GM12878 (cell line): ENCODE measurements at regions not wholly inside any gene's neighbourhood (a gene's known extent, or its start where the extent isn't known, plus 50 kb on each side); places are given as distances from the start of the nearest gene placed in this dataset.

ENCODE experiments used
- ATAC-seq: fragments of 200-7000 bp; cut with Tn5 transposase; 3 replicates; pipeline ENCODE4 v1.9.1; 2020; ENCODE audit warnings: mild to moderate bottlenecking, moderate library complexity
- BruUV-seq: library from RNA; stranded (reverse); fragments of 400-500 nt; replicated peaks from 2 replicates; lab custom pipeline; 2021; lab: Mats Ljungman, UMichigan
- CTCF ChIA-PET: fragments of 300-600 bp; sonication (Branson Sonifier 250); formaldehyde crosslinking; extraction: SDS; loops from one replicate; lab custom pipeline; 2021; ENCODE audit warnings: inconsistent platforms; lab: Yijun Ruan, JAX
- POLR2A ChIA-PET: fragments of 350-600 bp; formaldehyde crosslinking; extraction: SDS; loops from one replicate; lab custom pipeline; 2021; ENCODE audit warnings: inconsistent platforms; lab: Charles Lee
- RAD21 ChIA-PET: fragments of 300-600 bp; sonication (Branson Sonifier 250); formaldehyde crosslinking; loops from one replicate; lab custom pipeline; 2023; ENCODE audit warnings: antibody characterized with exemption; ENCODE audit not compliant: unreplicated experiment; lab: Charles Lee
- SMC1A ChIA-PET: fragments of 300-600 bp; sonication (Branson Sonifier 250); formaldehyde crosslinking; loops from one replicate; lab custom pipeline; 2023; ENCODE audit not compliant: unreplicated experiment, uncharacterized antibody; lab: Charles Lee
- DNase-seq: peaks from one replicate; pipeline ENCODE4 v3.0.0-alpha.2; 2011; ENCODE audit warnings: low read depth, low spot score
- FAIRE-seq: peaks from 3 replicates; lab custom pipeline; 2011; peaks lifted over from hg19 to GRCh38; lab: Jason Lieb, UNC
- H2AFZ ChIP-seq: 2 replicates; pipeline ENCODE4 v1.6.0; 2011; ENCODE audit warnings: low read depth, low read length, control low read depth; ENCODE audit not compliant: control insufficient read depth
- H3K27ac ChIP-seq: 2 replicates; pipeline ENCODE4 v1.5.1; 2011; ENCODE audit warnings: control low read depth; ENCODE audit not compliant: control insufficient read depth, insufficient read depth
- H3K27me3 ChIP-seq, 2 experiments: replicated peaks in 1 of 2; 2 replicates each; pipeline versions ENCODE4 v1.6.0 to v1.6.1; 2011; ENCODE audit warnings: low read length in 1 of 2; ENCODE audit not compliant: control insufficient read depth in 2 of 2, insufficient read depth in 2 of 2
- H3K36me3 ChIP-seq, 2 experiments: 2 replicates each; pipeline ENCODE4 v1.5.1; 2011; ENCODE audit warnings: low read length in 1 of 2; ENCODE audit not compliant: control insufficient read depth in 2 of 2, insufficient read depth in 2 of 2
- H3K4me1 ChIP-seq: 2 replicates; pipeline ENCODE4 v1.6.1; 2011; ENCODE audit warnings: mild to moderate bottlenecking, low read length, moderate library complexity, mixed read lengths; ENCODE audit not compliant: control insufficient read depth, insufficient read depth
- H3K4me2 ChIP-seq: 2 replicates; pipeline ENCODE4 v1.6.0; 2011; ENCODE audit warnings: control low read depth; ENCODE audit not compliant: control insufficient read depth, insufficient read depth
- H3K4me3 ChIP-seq: fragments of 200-600 bp; sonication (generic); 2 replicates; pipeline ENCODE4 v1.5.1; 2016
- H3K79me2 ChIP-seq: 2 replicates; pipeline ENCODE4 v1.6.0; 2011; ENCODE audit warnings: low read length; ENCODE audit not compliant: control insufficient read depth, insufficient read depth
- H3K9ac ChIP-seq: 2 replicates; pipeline ENCODE4 v1.8.0; 2011; ENCODE audit warnings: low read length, control low read depth, mixed read lengths; ENCODE audit not compliant: control insufficient read depth, insufficient read depth
- H3K9me3 ChIP-seq: replicated peaks from 3 replicates; pipeline ENCODE4 v1.5.1; 2011; ENCODE audit warnings: mild to moderate bottlenecking, low read length; ENCODE audit not compliant: control insufficient read depth, insufficient read depth
- H4K20me1 ChIP-seq: 2 replicates; pipeline ENCODE4 v1.6.0; 2011; ENCODE audit not compliant: control insufficient read depth, insufficient read depth
- BCL3 ChIP-seq: IDR thresholded peaks from 2 replicates; pipeline ENCODE4 v1.6.1; 2011; ENCODE audit warnings: borderline replicate concordance, low read depth, mild to moderate bottlenecking, moderate library complexity, low read length; ENCODE audit not compliant: insufficient read depth, poor library complexity, severe bottlenecking
- CHD1 ChIP-seq: IDR thresholded peaks from 2 replicates; pipeline ENCODE4 v1.6.1; 2012; ENCODE audit warnings: low read depth, low read length, improper control_type of control experiment
- CTCF ChIP-seq, 3 experiments: IDR thresholded peaks in 2 of 3; conservative IDR thresholded peaks in 1 of 3; 2 replicates each; pipeline ENCODE4 v1.5.1; 2011; ENCODE audit warnings: low read depth in 3 of 3, low read length in 3 of 3, mild to moderate bottlenecking in 3 of 3, control low read depth in 2 of 3, moderate library complexity in 2 of 3, inconsistent platforms in 1 of 3, mixed read lengths in 1 of 3; ENCODE audit not compliant: control insufficient read depth in 2 of 3, insufficient read depth in 1 of 3; ENCODE audit errors: extremely low read depth in 1 of 3
- KLF5 ChIP-seq: fragments of 450-650 bp; IDR thresholded peaks from 2 replicates; pipeline ENCODE4 v1.6.1; 2014; ENCODE audit warnings: mild to moderate bottlenecking; ENCODE audit not compliant: partially characterized antibody
- MTA3 ChIP-seq: IDR thresholded peaks from 2 replicates; pipeline ENCODE4 v1.6.1; 2012; ENCODE audit warnings: low read length, inconsistent platforms, borderline replicate concordance
- NFXL1 ChIP-seq: fragments of 450-650 bp; IDR thresholded peaks from 2 replicates; pipeline ENCODE4 v1.6.1; 2017; ENCODE audit warnings: antibody characterized with exemption, mild to moderate bottlenecking, borderline replicate concordance
- PML ChIP-seq: IDR thresholded peaks from 2 replicates; pipeline ENCODE4 v1.6.1; 2012; ENCODE audit warnings: low read length, inconsistent platforms
- STAT1 ChIP-seq: fragments of 450-650 bp; conservative IDR thresholded peaks from 2 replicates; pipeline ENCODE4 v1.6.1; 2014; ENCODE audit warnings: antibody characterized with exemption, mild to moderate bottlenecking
- ZBED1 ChIP-seq: IDR thresholded peaks from 2 replicates; pipeline ENCODE4 v1.6.1; 2016; ENCODE audit warnings: borderline replicate concordance
- ZBTB4 ChIP-seq: fragments of 450-650 bp; formaldehyde crosslinking; IDR thresholded peaks from 2 replicates; pipeline ENCODE4 v1.4.0; 2022; ENCODE audit warnings: mild to moderate bottlenecking, moderate library complexity
- WGBS: methylation state at CpG from one replicate; pipeline ENCODE4 v1.1.6; 2016; ENCODE audit warnings: low lambda C conversion rate; ENCODE audit not compliant: insufficient replicate concordance, insufficient coverage; ENCODE audit errors: missing lambda C conversion rate; 5-methylcytosine and 5-hydroxymethylcytosine counted together
- in situ Hi-C: fragments of 300-500 bp; cut with MboI; formaldehyde crosslinking; loops from 9 replicates; pipeline ENCODE4 v1.14.3; 2018; ENCODE audit warnings: mixed read lengths
- intact Hi-C: fragments of 100-400 bp; cut with micrococcal nuclease; formaldehyde crosslinking; loops from one replicate; pipeline ENCODE4 v1.14.2; 2022; ENCODE audit not compliant: unreplicated experiment
- TF ChIP-seq, protein P1 (sequence below): fragments of 450-650 bp; IDR thresholded peaks from 2 replicates; pipeline ENCODE4 v1.6.1; 2017; ENCODE audit warnings: antibody characterized with exemption, mild to moderate bottlenecking, moderate library complexity
- TF ChIP-seq, protein P2 (sequence below): fragments of 450-650 bp; IDR thresholded peaks from 2 replicates; pipeline ENCODE4 v1.6.1; 2014; ENCODE audit warnings: mild to moderate bottlenecking

DNA sequence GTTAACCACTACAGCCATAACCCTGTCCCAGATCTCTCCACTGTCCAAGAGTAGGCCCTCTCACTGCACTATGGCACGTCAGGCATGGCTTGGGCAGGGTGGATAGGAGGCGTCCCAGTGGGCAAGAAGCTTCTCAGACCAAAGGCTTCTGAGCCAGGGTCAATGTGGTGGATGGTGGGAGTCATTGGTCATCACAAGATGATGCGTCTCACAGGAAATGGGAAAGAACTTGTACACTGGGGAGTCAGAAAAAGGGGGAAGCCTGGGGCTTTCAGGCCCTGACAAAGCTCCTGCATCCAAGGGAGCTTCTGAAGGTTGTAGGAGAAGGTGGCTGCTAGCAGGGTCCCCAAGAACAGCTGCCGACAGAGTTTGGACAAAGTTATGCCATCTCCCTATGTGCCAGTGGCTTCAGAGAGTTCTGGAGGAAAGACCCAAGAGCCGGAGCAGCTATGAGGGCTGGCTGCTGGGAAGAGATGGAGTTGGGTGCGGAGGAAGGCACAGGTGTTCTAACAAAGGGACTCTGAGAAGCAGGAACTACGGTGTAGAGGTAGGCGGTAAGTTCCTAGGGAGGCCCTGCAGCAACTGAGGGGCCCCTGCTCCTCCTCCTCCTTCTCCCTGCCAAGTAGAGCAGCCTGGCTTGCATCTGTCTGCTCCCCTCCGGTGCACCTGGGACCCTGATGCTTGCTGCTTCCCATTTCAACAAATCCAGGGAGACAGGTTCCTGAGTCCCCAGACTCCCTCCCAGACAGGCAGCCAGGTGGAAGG is 81.1 kb downstream of the ARL6IP4 start:
- ATAC-seq = no peak
- ChIA-PET SMC1A (interaction anchor here (0.9 kb wide), 1 partner anchor 18 kb away, joined by 3 read pairs; no protein-coding TSS in a partner anchor), RAD21 (no interaction called here), POLR2A (no interaction called here), CTCF (no interaction called here)
- H4K20me1 ChIP-seq = no peaks in the 10 kb centered on the region
- WGBS = 59% methylated on average over 9 of the region's 9 CpGs
- in situ Hi-C loops (no loop called here), intact Hi-C loops (no loop called here)
- no peak overlapping the region for H2AFZ ChIP-seq
- no peak overlapping the region for H3K4me3 ChIP-seq
- H3K36me3 ChIP-seq = no peaks in the 10 kb centered on the region; a peak in 1 of 4 replicates
- no peak overlapping the region for H3K27ac ChIP-seq
- H3K9me3 ChIP-seq = no peaks in the 10 kb centered on the region
- no peak overlapping the region for H3K9ac ChIP-seq
- no peak for DNase-seq
- no peak for FAIRE-seq
- H3K4me1 ChIP-seq = peaks cover 15% of the 10 kb centered on the region
- BruUV-seq = no TSS peak
- no peaks in the 10 kb centered on the region for H3K79me2 ChIP-seq
- H3K27me3 ChIP-seq = no peaks in the 10 kb centered on the region; a peak in 1 of 4 replicates
- no peak overlapping the region for H3K4me2 ChIP-seq
- TF ChIP-seq PML (no peak), CHD1 (no peak), NFXL1 (no peak), CTCF (IDR thresholded peaks at IDR 0.05 in 2 of 3, conservative IDR thresholded peaks at IDR 0.05 in 1 of 3; ENCODE audit: control insufficient read depth in 2 of 3, extremely low read depth in 1 of 3, insufficient read depth in 1 of 3, low read depth in 3 of 3, low read length in 3 of 3) (no peak), STAT1 (no peak), MTA3 (no peak), BCL3 (no peak), KLF5 (no peak), ZBED1 (no peak), ZBTB4 (no peak)
- TF ChIP-seq, protein P1, sequence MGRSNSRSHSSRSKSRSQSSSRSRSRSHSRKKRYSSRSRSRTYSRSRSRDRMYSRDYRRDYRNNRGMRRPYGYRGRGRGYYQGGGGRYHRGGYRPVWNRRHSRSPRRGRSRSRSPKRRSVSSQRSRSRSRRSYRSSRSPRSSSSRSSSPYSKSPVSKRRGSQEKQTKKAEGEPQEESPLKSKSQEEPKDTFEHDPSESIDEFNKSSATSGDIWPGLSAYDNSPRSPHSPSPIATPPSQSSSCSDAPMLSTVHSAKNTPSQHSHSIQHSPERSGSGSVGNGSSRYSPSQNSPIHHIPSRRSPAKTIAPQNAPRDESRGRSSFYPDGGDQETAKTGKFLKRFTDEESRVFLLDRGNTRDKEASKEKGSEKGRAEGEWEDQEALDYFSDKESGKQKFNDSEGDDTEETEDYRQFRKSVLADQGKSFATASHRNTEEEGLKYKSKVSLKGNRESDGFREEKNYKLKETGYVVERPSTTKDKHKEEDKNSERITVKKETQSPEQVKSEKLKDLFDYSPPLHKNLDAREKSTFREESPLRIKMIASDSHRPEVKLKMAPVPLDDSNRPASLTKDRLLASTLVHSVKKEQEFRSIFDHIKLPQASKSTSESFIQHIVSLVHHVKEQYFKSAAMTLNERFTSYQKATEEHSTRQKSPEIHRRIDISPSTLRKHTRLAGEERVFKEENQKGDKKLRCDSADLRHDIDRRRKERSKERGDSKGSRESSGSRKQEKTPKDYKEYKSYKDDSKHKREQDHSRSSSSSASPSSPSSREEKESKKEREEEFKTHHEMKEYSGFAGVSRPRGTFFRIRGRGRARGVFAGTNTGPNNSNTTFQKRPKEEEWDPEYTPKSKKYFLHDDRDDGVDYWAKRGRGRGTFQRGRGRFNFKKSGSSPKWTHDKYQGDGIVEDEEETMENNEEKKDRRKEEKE = no peak
- TF ChIP-seq, protein P2, sequence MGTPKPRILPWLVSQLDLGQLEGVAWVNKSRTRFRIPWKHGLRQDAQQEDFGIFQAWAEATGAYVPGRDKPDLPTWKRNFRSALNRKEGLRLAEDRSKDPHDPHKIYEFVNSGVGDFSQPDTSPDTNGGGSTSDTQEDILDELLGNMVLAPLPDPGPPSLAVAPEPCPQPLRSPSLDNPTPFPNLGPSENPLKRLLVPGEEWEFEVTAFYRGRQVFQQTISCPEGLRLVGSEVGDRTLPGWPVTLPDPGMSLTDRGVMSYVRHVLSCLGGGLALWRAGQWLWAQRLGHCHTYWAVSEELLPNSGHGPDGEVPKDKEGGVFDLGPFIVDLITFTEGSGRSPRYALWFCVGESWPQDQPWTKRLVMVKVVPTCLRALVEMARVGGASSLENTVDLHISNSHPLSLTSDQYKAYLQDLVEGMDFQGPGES = no peak
